ENCODE measurements at regions not wholly inside any gene's neighbourhood (a gene's known extent, or its start where the extent isn't known, plus 50 kb on each side); places are given as distances from the start of the nearest gene placed in this dataset.

DNA sequence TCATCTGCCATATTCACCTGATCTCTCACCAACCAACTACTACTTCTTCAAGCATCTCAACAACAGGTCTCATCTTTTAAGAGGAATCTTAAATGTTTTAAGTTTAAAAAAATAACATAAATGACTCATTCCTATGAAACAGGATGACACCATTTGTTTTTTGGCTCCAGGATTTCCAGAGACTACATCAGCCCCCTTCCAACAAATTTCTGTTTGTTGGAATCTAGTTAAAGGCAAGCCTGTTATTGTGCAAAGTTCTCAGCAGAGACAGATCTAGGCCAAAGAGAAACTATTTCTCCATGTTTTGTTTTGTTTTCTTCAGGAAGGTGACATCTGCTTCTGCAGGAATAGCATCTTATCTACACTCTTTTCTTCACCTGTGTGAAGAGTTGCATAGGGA lies 204.8 kb upstream of the SH3BP4 start (continued):
- no peak for TF ChIP-seq CBFB (CRISPR knock-in tag; IDR thresholded peaks at IDR 0.05; ENCODE audit: low read depth)

DNA sequence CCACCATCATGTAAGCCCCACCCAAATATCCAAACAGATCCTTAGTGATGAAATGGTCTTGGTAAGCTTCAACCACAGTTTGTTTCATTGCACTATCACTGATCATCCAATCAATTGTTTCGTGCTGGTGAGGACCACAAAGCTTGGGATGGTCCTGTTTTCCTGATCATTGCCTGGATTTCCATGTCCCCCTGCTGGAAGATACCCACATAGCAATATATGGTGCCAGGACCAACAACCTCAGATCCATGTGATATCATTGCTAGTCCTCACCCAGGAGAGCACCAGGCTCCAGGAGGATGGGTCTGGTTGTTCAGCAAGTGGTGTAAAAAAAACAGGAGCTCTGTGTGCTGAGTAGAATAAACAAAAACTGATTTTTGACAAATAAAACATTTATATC lies 206.5 kb upstream of the SH3BP4 start:
- no peak for DNase-seq (ENCODE audit: low spot score)
- TF ChIP-seq ZNF121 (CRISPR knock-in tag; IDR thresholded peaks at IDR 0.05) (peak; percentile 93), CTCF (IDR thresholded peaks at IDR 0.05) (peak; percentile 35; the same call in 1 of the 2 replicates), ZMAT4 (CRISPR knock-in tag; IDR thresholded peaks at IDR 0.05) (no peak)
- TF ChIP-seq, protein P1, sequence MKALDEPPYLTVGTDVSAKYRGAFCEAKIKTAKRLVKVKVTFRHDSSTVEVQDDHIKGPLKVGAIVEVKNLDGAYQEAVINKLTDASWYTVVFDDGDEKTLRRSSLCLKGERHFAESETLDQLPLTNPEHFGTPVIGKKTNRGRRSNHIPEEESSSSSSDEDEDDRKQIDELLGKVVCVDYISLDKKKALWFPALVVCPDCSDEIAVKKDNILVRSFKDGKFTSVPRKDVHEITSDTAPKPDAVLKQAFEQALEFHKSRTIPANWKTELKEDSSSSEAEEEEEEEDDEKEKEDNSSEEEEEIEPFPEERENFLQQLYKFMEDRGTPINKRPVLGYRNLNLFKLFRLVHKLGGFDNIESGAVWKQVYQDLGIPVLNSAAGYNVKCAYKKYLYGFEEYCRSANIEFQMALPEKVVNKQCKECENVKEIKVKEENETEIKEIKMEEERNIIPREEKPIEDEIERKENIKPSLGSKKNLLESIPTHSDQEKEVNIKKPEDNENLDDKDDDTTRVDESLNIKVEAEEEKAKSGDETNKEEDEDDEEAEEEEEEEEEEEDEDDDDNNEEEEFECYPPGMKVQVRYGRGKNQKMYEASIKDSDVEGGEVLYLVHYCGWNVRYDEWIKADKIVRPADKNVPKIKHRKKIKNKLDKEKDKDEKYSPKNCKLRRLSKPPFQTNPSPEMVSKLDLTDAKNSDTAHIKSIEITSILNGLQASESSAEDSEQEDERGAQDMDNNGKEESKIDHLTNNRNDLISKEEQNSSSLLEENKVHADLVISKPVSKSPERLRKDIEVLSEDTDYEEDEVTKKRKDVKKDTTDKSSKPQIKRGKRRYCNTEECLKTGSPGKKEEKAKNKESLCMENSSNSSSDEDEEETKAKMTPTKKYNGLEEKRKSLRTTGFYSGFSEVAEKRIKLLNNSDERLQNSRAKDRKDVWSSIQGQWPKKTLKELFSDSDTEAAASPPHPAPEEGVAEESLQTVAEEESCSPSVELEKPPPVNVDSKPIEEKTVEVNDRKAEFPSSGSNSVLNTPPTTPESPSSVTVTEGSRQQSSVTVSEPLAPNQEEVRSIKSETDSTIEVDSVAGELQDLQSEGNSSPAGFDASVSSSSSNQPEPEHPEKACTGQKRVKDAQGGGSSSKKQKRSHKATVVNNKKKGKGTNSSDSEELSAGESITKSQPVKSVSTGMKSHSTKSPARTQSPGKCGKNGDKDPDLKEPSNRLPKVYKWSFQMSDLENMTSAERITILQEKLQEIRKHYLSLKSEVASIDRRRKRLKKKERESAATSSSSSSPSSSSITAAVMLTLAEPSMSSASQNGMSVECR (CRISPR knock-in tag; IDR thresholded peaks at IDR 0.05; ENCODE audit: borderline replicate concordance) = no peak
- ChIA-PET POLR2A (no interaction called here), CTCF (interaction anchor here (1.0 to 1.4 kb wide), 3 partner anchors 22 to 197 kb away, joined by 3 to 4 read pairs (median 3); no protein-coding TSS in a partner anchor)
- no peaks in the 10 kb centered on the region; the same call in 1 of the 2 replicates for H3K27me3 Mint-ChIP-seq (ENCODE audit: low read depth)
- no peak overlapping the region for H3K27ac Mint-ChIP-seq
- no peak overlapping the region for H3K4me3 Mint-ChIP-seq
- H3K36me3 Mint-ChIP-seq = peaks cover 23% of the 10 kb centered on the region
- peaks cover 61% of the 10 kb centered on the region for H3K9me3 Mint-ChIP-seq
- no peaks in the 10 kb centered on the region for H3K4me1 Mint-ChIP-seq
- peak; percentile 62; the same call in 1 of the 2 replicates for ATAC-seq

DNA sequence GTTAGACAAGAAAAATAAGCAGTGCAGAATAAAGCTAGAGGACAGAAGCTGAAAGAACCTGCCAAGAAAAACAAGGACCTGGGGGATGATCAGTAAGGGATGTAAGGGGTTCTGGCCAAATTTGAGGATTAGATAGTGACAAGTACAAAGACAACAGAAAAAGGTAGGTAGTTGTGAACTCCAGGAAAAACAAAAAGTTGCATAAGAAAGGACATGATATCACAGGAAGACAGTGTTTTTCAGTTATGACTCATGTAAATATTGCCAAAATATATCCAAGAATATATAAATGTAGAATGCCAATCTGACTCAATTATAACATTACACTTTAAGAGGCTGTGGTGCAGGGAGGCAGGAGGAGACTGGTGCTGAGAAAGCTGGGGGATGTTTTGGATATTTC lies 209.8 kb upstream of the SH3BP4 start:
- no peak for DNase-seq (ENCODE audit: low spot score)
- TF ChIP-seq NFYB (CRISPR knock-in tag; conservative IDR thresholded peaks at IDR 0.05; ENCODE audit: low read depth) (no peak), FOXJ3 (CRISPR knock-in tag; IDR thresholded peaks at IDR 0.05; ENCODE audit: borderline replicate concordance) (no peak), FOXP1 (CRISPR knock-in tag; IDR thresholded peaks at IDR 0.05; ENCODE audit: borderline replicate concordance) (no peak), ZNF423 (CRISPR knock-in tag; IDR thresholded peaks at IDR 0.05) (no peak), ZNF671 (CRISPR knock-in tag; IDR thresholded peaks at IDR 0.05) (no peak), USF1 (CRISPR knock-in tag; IDR thresholded peaks at IDR 0.05) (no peak)
- Mint-ChIP-seq H3K9me3 (peaks cover 49% of the 10 kb centered on the region), H3K4me3 (no peak overlapping the region), H3K4me1 (peaks cover 12% of the 10 kb centered on the region), H3K27ac (no peak overlapping the region), H3K27me3 (ENCODE audit: low read depth) (no peaks in the 10 kb centered on the region; the same call in 1 of the 2 replicates), H3K36me3 (peaks cover 15% of the 10 kb centered on the region)
- ChIA-PET CTCF (interaction anchor here (0.8 kb wide), 1 partner anchor 10 kb away, joined by 3 read pairs; no protein-coding TSS in a partner anchor), POLR2A (no interaction called here)
- no peak for ATAC-seq

DNA sequence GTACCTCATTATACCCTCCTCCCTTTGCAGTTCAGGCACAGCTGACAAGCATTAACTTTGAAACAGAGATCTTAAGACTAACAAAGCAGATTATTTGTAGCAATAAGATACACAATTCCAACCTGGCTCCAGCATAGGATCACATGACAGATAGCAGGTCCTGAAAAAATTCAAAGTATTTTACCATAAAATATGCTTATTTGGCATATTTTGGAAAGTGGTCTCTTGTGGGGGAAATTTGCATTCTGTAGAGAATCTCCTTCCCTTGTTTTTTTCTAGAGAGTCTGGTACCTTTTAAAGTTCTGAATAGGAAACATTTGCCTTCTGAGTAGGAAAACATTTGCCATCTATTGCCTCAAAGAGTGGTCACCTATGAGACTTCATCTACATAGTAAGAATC lies 212.8 kb upstream of the SH3BP4 start:
- peaks cover 12% of the 10 kb centered on the region for H3K4me1 Mint-ChIP-seq
- DNase-seq (ENCODE audit: low spot score) (no peak), ATAC-seq (no peak)
- ChIA-PET CTCF (no interaction called here), POLR2A (no interaction called here)
- TF ChIP-seq ZNF263 (CRISPR knock-in tag; IDR thresholded peaks at IDR 0.05; ENCODE audit: low read depth) (no peak), MLX (CRISPR knock-in tag; IDR thresholded peaks at IDR 0.05) (no peak)
- TF ChIP-seq, protein P2, sequence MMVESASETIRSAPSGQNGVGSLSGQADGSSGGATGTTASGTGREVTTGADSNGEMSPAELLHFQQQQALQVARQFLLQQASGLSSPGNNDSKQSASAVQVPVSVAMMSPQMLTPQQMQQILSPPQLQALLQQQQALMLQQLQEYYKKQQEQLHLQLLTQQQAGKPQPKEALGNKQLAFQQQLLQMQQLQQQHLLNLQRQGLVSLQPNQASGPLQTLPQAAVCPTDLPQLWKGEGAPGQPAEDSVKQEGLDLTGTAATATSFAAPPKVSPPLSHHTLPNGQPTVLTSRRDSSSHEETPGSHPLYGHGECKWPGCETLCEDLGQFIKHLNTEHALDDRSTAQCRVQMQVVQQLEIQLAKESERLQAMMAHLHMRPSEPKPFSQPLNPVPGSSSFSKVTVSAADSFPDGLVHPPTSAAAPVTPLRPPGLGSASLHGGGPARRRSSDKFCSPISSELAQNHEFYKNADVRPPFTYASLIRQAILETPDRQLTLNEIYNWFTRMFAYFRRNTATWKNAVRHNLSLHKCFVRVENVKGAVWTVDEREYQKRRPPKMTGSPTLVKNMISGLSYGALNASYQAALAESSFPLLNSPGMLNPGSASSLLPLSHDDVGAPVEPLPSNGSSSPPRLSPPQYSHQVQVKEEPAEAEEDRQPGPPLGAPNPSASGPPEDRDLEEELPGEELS (CRISPR knock-in tag; IDR thresholded peaks at IDR 0.05) = no peak
- peaks cover 25% of the 10 kb centered on the region for H3K36me3 Mint-ChIP-seq
- H3K4me3 Mint-ChIP-seq = no peak overlapping the region
- H3K9me3 Mint-ChIP-seq = peaks cover 48% of the 10 kb centered on the region
- H3K27me3 Mint-ChIP-seq (ENCODE audit: low read depth) = no peaks in the 10 kb centered on the region; the same call in none of the 2 replicates
- H3K27ac Mint-ChIP-seq = no peak overlapping the region

Data from WTC11 (cell line).